ENCODE measurements at regions not wholly inside any gene's neighbourhood (a gene's known extent, or its start where the extent isn't known, plus 50 kb on each side); places are given as distances from the start of the nearest gene placed in this dataset.
"Not testable (repeated sequence)": the region's sequence is repeated elsewhere in the genome, so short reads cannot be mapped to it uniquely, and the experiment has no call there.

DNA sequence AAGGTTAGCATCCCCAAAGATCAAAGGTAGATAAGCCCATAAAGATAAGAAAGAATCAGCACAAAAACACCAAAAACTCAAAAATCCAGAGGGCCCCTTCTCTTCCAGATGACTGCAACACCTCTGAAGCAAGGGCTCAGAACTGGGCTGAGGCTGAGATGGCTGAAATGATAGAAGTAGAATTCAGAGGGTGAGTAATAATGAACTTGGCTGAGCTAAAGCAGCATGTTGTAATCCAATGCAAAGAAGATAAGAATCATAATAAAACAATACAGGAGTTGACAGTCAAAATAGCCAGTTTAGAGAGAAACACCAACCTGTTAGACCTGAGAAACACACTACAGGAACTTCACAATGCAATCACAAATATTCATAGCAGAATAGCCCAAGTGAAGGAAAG lies 406.9 kb upstream of the CXADR start:
- Histone ChIP-seq H3K27ac (no peak overlapping the region), H3K4me2 (ENCODE audit: unreplicated experiment) (no peak overlapping the region), H4K20me1 (ENCODE audit: insufficient read depth) (no peaks in the 10 kb centered on the region), H3K27me3 (replicated peaks; ENCODE audit: insufficient read depth) (no peaks in the 10 kb centered on the region), H3F3A (ENCODE audit: insufficient read depth) (no peaks in the 10 kb centered on the region), H3K4me3 (no peak overlapping the region), H3K9me2 (ENCODE audit: insufficient read depth) (no peaks in the 10 kb centered on the region), H2AFZ (no peak overlapping the region), H3K79me2 (ENCODE audit: insufficient read depth) (no peaks in the 10 kb centered on the region), H3K9me3 (ENCODE audit: low read depth) (no peaks in the 10 kb centered on the region), H3K9ac (no peak overlapping the region), H3K4me1 (ENCODE audit: insufficient read depth) (no peaks in the 10 kb centered on the region), H3K36me3 (ENCODE audit: low read depth) (no peaks in the 10 kb centered on the region)
- TF ChIP-seq EZH2phosphoT487 (IDR thresholded peaks at IDR 0.05; ENCODE audit: insufficient read depth, low read depth) (no peak), EZH2 (IDR thresholded peaks at IDR 0.05; ENCODE audit: insufficient read depth, poor library complexity, severe bottlenecking) (no peak)
- peak; percentile 20 for DNase-seq
- in situ Hi-C loops (cut with MboI), result no loop called here

DNA sequence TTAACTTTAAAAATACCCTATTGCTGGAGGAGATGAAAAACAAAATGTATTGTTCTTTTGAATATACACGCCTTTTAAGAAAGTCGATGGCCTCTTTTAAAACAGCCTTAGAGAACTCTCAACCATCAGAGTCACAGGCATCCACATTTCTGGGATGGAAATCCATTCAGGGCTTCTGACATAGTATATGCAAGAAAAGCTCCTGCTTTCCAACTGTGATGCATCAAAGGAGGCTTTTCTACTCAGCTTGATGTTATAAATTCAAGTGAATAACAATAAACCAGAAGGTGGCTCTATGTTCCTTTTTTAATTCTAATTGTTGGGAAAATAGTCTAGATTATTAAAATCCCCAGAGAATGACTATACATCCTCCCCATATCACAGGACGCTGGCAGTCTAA lies 398.8 kb upstream of the CXADR start:
- Histone ChIP-seq H4K20me1 (ENCODE audit: insufficient read depth) (no peaks in the 10 kb centered on the region), H3K27ac (no peak overlapping the region), H3K27me3 (replicated peaks; ENCODE audit: insufficient read depth) (no peaks in the 10 kb centered on the region), H3K79me2 (ENCODE audit: insufficient read depth) (no peaks in the 10 kb centered on the region), H3K4me2 (ENCODE audit: unreplicated experiment) (no peak overlapping the region), H3K36me3 (ENCODE audit: low read depth) (no peaks in the 10 kb centered on the region), H2AFZ (no peak overlapping the region), H3K4me1 (ENCODE audit: insufficient read depth) (no peaks in the 10 kb centered on the region), H3K9me2 (ENCODE audit: insufficient read depth) (no peaks in the 10 kb centered on the region), H3F3A (ENCODE audit: insufficient read depth) (no peaks in the 10 kb centered on the region), H3K4me3 (no peak overlapping the region), H3K9me3 (ENCODE audit: low read depth) (no peaks in the 10 kb centered on the region), H3K9ac (no peak overlapping the region)
- in situ Hi-C loops (cut with MboI), result no loop called here
- TF ChIP-seq EZH2phosphoT487 (IDR thresholded peaks at IDR 0.05; ENCODE audit: insufficient read depth, low read depth) (no peak), EZH2 (IDR thresholded peaks at IDR 0.05; ENCODE audit: insufficient read depth, poor library complexity, severe bottlenecking) (no peak)
- DNase-seq, result no peak
- 73 to 79% methylated on average over 3 of the region's 3 CpGs for WGBS, 2 experiments (ENCODE audit: low coverage in 1 of 2, low lambda C conversion rate in 2 of 2, missing lambda C conversion rate in 2 of 2)

DNA sequence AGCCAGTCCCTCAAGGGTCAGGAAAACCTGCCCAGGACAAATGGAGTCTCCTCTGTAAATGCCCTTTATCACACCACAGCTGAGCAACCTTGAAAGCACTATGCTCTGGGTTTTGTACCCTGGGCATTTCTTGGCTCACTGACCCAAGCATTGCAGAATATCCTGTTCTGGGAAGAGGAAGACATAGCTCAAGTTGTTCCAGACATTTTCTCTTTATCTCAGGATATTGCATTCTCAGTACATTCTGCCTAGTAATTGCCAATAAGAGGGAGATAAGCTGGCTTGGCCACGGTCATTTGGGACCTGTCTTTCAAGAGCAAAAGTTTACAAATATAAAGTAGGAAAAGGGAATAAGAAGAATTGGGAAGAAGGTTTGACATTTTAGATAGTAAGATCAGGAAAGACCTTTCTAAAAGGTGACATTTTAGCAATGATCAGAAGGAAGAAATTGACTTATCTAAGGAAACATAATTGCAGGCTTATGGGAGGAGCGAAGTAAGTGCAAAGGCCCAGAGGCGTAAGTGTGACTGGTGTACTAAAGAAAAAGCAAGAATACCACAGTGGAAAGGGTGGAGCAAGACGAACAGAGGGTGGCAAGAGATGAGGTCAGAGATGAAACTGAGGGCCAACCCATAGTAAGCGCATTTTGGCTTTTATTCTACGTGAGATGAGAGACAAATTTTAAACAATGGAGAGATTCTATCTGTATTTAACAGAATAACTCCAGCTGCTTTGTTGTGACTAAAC lies 394.0 kb upstream of the CXADR start:
- Histone ChIP-seq H2AFZ (no peak overlapping the region), H4K20me1 (ENCODE audit: insufficient read depth) (no peaks in the 10 kb centered on the region), H3K27ac (no peak overlapping the region), H3K4me1 (ENCODE audit: insufficient read depth) (no peaks in the 10 kb centered on the region), H3K9me3 (ENCODE audit: low read depth) (no peaks in the 10 kb centered on the region), H3K27me3 (replicated peaks; ENCODE audit: insufficient read depth) (no peaks in the 10 kb centered on the region), H3K9ac (no peak overlapping the region), H3F3A (ENCODE audit: insufficient read depth) (no peaks in the 10 kb centered on the region), H3K9me2 (ENCODE audit: insufficient read depth) (no peaks in the 10 kb centered on the region), H3K4me2 (ENCODE audit: unreplicated experiment) (no peak overlapping the region), H3K36me3 (ENCODE audit: low read depth) (no peaks in the 10 kb centered on the region), H3K4me3 (no peak overlapping the region), H3K79me2 (ENCODE audit: insufficient read depth) (no peaks in the 10 kb centered on the region)
- in situ Hi-C loops (cut with MboI), result no loop called here
- no peak for DNase-seq
- 56 to 57% methylated on average over 6 of the region's 6 CpGs for WGBS, 2 experiments (ENCODE audit: low coverage in 1 of 2, low lambda C conversion rate in 2 of 2, missing lambda C conversion rate in 2 of 2)
- TF ChIP-seq EZH2 (IDR thresholded peaks at IDR 0.05; ENCODE audit: insufficient read depth, poor library complexity, severe bottlenecking), result no peak
- TF ChIP-seq EZH2phosphoT487 (IDR thresholded peaks at IDR 0.05; ENCODE audit: insufficient read depth, low read depth), result no peak

DNA sequence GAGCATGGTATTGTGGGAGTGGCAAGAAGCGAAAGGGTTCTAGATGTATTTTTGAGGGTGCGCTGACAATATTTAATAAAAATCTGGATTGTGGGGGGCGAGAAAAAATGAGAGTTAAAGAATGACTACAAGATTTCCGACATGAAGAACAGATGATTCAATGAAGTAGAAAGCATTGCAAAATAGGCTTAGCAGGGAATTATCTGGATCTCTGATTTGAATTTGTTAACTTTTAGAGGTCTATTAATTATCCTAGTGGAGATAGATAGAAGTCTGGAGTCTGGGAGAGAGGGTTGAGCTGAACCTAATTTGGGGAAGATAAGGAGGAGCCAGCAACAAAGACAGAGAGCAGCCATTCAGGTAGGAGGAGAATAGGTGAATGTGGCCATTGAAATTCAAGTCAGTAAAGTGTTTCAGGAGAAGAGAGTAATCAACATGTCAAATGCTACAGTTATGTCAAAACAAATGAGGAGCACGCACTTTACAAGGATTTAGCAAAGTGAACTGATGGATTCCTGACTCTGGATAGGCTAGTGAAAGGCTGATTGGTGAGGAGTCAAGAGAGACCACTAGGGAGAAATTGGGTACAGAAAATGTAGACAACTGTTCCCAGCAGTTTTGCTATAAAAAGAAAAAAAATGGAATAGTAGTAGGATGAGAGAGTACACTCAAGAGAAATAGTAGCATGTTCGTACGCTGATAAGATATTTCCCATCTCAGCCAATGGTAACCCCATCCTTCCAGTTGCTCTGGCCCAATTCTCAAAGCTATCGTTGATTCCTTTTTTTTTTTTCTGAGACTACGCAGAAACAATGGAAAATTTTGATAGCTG lies 393.2 kb upstream of the CXADR start:
- Histone ChIP-seq H3K4me1 (ENCODE audit: insufficient read depth) (no peaks in the 10 kb centered on the region), H3K36me3 (ENCODE audit: low read depth) (no peaks in the 10 kb centered on the region), H3K27me3 (replicated peaks; ENCODE audit: insufficient read depth) (no peaks in the 10 kb centered on the region), H3K9me3 (ENCODE audit: low read depth) (no peaks in the 10 kb centered on the region), H3K27ac (no peak overlapping the region), H3K9ac (no peak overlapping the region), H3K79me2 (ENCODE audit: insufficient read depth) (no peaks in the 10 kb centered on the region), H3K4me2 (ENCODE audit: unreplicated experiment) (no peak overlapping the region), H2AFZ (no peak overlapping the region), H3K4me3 (no peak overlapping the region), H4K20me1 (ENCODE audit: insufficient read depth) (no peaks in the 10 kb centered on the region), H3F3A (ENCODE audit: insufficient read depth) (no peaks in the 10 kb centered on the region), H3K9me2 (ENCODE audit: insufficient read depth) (no peaks in the 10 kb centered on the region)
- no peak for DNase-seq
- WGBS, 2 experiments (ENCODE audit: low coverage in 1 of 2, low lambda C conversion rate in 2 of 2, missing lambda C conversion rate in 2 of 2), result 37 to 38% methylated on average over 9 of the region's 9 CpGs
- TF ChIP-seq EZH2 (IDR thresholded peaks at IDR 0.05; ENCODE audit: insufficient read depth, poor library complexity, severe bottlenecking) (no peak), EZH2phosphoT487 (IDR thresholded peaks at IDR 0.05; ENCODE audit: insufficient read depth, low read depth) (no peak)
- in situ Hi-C loops (cut with MboI), result no loop called here

DNA sequence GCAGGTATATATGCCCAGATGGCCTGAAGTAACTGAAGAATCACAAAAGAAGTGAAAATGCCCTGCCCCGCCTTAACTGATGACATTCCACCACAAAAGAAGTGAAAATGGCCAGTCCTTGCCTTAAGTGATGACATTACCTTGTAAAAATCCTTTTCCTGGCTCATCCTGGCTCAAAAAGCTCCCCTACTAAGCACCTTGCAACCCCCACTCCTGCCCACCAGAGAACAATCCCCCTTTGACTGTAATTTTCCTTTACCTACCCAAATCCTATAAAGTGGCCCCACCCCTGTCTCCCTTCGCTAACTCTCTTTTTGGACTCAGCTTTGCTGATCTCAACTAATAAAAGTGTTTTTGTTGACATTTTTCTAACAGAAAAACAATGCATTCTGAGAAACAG lies 385.4 kb upstream of the CXADR start:
- H3F3A ChIP-seq (ENCODE audit: insufficient read depth); H3K9me3 ChIP-seq (ENCODE audit: low read depth); H3K27ac ChIP-seq; H3K27me3 ChIP-seq (replicated peaks; ENCODE audit: insufficient read depth); H3K4me3 ChIP-seq; H3K9me2 ChIP-seq (ENCODE audit: insufficient read depth); H3K79me2 ChIP-seq (ENCODE audit: insufficient read depth); H3K4me1 ChIP-seq (ENCODE audit: insufficient read depth); H3K36me3 ChIP-seq (ENCODE audit: low read depth); DNase-seq; in situ Hi-C loops (cut with MboI); H4K20me1 ChIP-seq (ENCODE audit: insufficient read depth); H3K9ac ChIP-seq; H2AFZ ChIP-seq; H3K4me2 ChIP-seq (ENCODE audit: unreplicated experiment): not testable (repeated sequence)
- 35 to 58% methylated on average over 1 to 2 of the region's 2 CpGs for WGBS, 2 experiments (ENCODE audit: low coverage in 1 of 2, low lambda C conversion rate in 2 of 2, missing lambda C conversion rate in 2 of 2)

Data from GM23248 (cell line).